GM19324 (cell line): ENCODE measurements at regions not wholly inside any gene's neighbourhood (a gene's known extent, or its start where the extent isn't known, plus 50 kb on each side); places are given as distances from the start of the nearest gene placed in this dataset.

Experiments
- ATAC-seq: cut with Tn5 transposase; IDR thresholded peaks from one replicate; pipeline ENCODE4 v1.9.1; 2021; ENCODE audit warnings: mild to moderate bottlenecking, moderate library complexity; ENCODE audit not compliant: unreplicated experiment, low FRiP score

GRCh38 chr10:131517781-131518180 is 206.3 kb upstream of the TCERG1L start:
- no peak for ATAC-seq

- no peak for ATAC-seq
Measured at GRCh38 chr10:131519723-131520605, 208.4 kb upstream of the TCERG1L start.

- ATAC-seq, result no peak
Measured at GRCh38 chr10:131531265-131532190, 220.0 kb upstream of the TCERG1L start.

- ATAC-seq, result no peak
Measured at GRCh38 chr10:131532291-131532690, 220.8 kb upstream of the TCERG1L start.

- no peak for ATAC-seq
Measured at GRCh38 chr10:131532745-131533341, 221.3 kb upstream of the TCERG1L start.

GRCh38 chr10:131533846-131534526 is 222.5 kb upstream of the TCERG1L start:
- no peak for ATAC-seq

GRCh38 chr10:131534836-131535235 is 223.3 kb upstream of the TCERG1L start:
- no peak for ATAC-seq

- ATAC-seq, result no peak
Measured at GRCh38 chr10:131536676-131537075, 225.2 kb upstream of the TCERG1L start.

GRCh38 chr10:131537281-131537680 is 225.8 kb upstream of the TCERG1L start:
- no peak for ATAC-seq

GRCh38 chr10:131544495-131544894 is 233.0 kb upstream of the TCERG1L start:
- ATAC-seq, result no peak

- no peak for ATAC-seq
Measured at GRCh38 chr10:131546086-131546810, 234.7 kb upstream of the TCERG1L start.

GRCh38 chr10:131547129-131547799 is 235.7 kb upstream of the TCERG1L start:
- no peak for ATAC-seq

- ATAC-seq, result no peak
Measured at GRCh38 chr10:131548176-131548575, 236.7 kb upstream of the TCERG1L start.

- ATAC-seq, result no peak
Measured at GRCh38 chr10:131549116-131549515, 237.6 kb upstream of the TCERG1L start.

GRCh38 chr10:131553121-131553520 is 241.6 kb upstream of the TCERG1L start:
- no peak for ATAC-seq

- ATAC-seq, result no peak
Measured at GRCh38 chr10:131553581-131553980, 242.1 kb upstream of the TCERG1L start.

- ATAC-seq, result no peak
Measured at GRCh38 chr10:131554821-131555220, 243.3 kb upstream of the TCERG1L start.

GRCh38 chr10:131555406-131555805 is 243.9 kb upstream of the TCERG1L start:
- ATAC-seq, result no peak
